ENCODE measurements at regions not wholly inside any gene's neighbourhood (a gene's known extent, or its start where the extent isn't known, plus 50 kb on each side); places are given as distances from the start of the nearest gene placed in this dataset.

DNA sequence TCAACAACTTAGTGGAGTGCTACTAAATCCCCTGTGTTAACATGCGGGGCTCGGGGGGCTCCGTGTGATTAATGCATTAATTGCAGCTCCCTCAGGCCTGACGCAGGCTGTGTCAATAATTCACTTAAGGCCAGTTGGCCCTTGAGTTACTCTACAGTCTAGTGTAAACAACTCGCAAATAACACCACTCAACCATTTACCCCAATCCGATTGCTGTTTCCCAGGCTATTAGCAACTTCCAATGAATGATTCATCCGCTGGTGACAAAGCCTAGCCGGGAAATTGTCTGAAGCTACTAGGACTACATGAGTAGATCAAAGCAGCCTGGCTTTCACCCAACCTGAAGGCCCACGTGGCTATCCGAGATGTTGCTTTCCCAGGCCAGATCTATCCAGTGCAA lies 121.3 kb upstream of the SOX14 start:
- Histone ChIP-seq H3K4me2 (ENCODE audit: control insufficient read depth, extremely low read depth, insufficient read depth, low read depth, low read length) (no peak overlapping the region), H3K9me3 (ENCODE audit: control insufficient read depth, low read depth, low read length) (no peaks in the 10 kb centered on the region), H2AFZ (ENCODE audit: control insufficient read depth, low read length) (no peak overlapping the region), H3K36me3 (ENCODE audit: control insufficient read depth in 2 of 2, extremely low read depth in 1 of 2, insufficient read depth in 2 of 2, low read length in 2 of 2) (no peaks in the 10 kb centered on the region), H3K9ac (ENCODE audit: control insufficient read depth, extremely low read depth, insufficient read depth, low read length) (no peak overlapping the region), H3K79me2 (ENCODE audit: control insufficient read depth, insufficient read depth, low read length) (no peaks in the 10 kb centered on the region), H3K27ac (ENCODE audit: control insufficient read depth, insufficient read depth, low read length) (no peak overlapping the region), H3K9me1 (ENCODE audit: control insufficient read depth, extremely low read depth, insufficient read depth, low read length) (no peaks in the 10 kb centered on the region), H3K4me1 (ENCODE audit: control insufficient read depth, extremely low read depth, insufficient read depth, low read length) (no peaks in the 10 kb centered on the region), H4K20me1 (ENCODE audit: control insufficient read depth, extremely low read depth, insufficient read depth, low read length) (no peaks in the 10 kb centered on the region), H3K27me3 (ENCODE audit: control insufficient read depth, extremely low read depth, insufficient read depth, low read length) (no peaks in the 10 kb centered on the region), H3K4me3 (ENCODE audit: control insufficient read depth in 2 of 3, extremely low read depth in 1 of 3, insufficient read depth in 2 of 3, low read depth in 1 of 3, low read length in 3 of 3) (no peak overlapping the region)
- DNase-seq (ENCODE audit: low read depth, low spot score) (no peak), FAIRE-seq (no peak)
- TF ChIP-seq, protein P1, sequence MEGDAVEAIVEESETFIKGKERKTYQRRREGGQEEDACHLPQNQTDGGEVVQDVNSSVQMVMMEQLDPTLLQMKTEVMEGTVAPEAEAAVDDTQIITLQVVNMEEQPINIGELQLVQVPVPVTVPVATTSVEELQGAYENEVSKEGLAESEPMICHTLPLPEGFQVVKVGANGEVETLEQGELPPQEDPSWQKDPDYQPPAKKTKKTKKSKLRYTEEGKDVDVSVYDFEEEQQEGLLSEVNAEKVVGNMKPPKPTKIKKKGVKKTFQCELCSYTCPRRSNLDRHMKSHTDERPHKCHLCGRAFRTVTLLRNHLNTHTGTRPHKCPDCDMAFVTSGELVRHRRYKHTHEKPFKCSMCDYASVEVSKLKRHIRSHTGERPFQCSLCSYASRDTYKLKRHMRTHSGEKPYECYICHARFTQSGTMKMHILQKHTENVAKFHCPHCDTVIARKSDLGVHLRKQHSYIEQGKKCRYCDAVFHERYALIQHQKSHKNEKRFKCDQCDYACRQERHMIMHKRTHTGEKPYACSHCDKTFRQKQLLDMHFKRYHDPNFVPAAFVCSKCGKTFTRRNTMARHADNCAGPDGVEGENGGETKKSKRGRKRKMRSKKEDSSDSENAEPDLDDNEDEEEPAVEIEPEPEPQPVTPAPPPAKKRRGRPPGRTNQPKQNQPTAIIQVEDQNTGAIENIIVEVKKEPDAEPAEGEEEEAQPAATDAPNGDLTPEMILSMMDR (optimal IDR thresholded peaks at IDR 0.05 in 1 of 3, IDR thresholded peaks at IDR 0.05 in 1 of 3, conservative IDR thresholded peaks at IDR 0.05 in 1 of 3; ENCODE audit: extremely low read depth in 1 of 3, insufficient read depth in 2 of 3, low read length in 3 of 3): no peak
- TF ChIP-seq EZH2 (IDR thresholded peaks at IDR 0.05; ENCODE audit: low read length): no peak
- dilution Hi-C loops (cut with MboI; ENCODE audit: extremely low pct_ligation_motif_present, low sequenced_read_pairs): no loop called here

DNA sequence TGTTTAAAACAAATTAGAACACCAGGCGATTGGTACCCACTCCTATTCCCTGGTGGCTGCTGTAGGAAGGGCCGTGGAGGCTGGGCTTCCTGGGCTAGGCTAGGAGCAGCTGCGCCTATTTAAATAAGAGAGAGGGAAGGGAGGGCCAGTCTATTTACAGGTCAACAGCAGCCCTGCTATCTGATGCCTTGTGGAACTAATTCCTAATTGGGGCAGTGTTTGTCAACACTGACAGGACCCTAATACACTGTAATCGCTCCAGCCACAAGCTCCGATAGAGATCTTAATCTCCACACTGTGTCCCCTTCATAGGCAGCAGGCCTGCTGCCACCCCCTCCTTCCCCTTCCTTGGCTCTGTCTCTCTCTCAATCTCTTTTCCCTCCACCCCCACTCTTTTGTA lies 116.9 kb upstream of the SOX14 start:
- dilution Hi-C loops (cut with MboI; ENCODE audit: extremely low pct_ligation_motif_present, low sequenced_read_pairs): no loop called here

More for the DNA sequence above, 116.9 kb upstream of the SOX14 start:
- Histone ChIP-seq H3K9me3 (ENCODE audit: control insufficient read depth, low read depth, low read length) (no peaks in the 10 kb centered on the region), H3K36me3 (ENCODE audit: control insufficient read depth in 2 of 2, extremely low read depth in 1 of 2, insufficient read depth in 2 of 2, low read length in 2 of 2) (no peaks in the 10 kb centered on the region), H4K20me1 (ENCODE audit: control insufficient read depth, extremely low read depth, insufficient read depth, low read length) (no peaks in the 10 kb centered on the region), H3K9me1 (ENCODE audit: control insufficient read depth, extremely low read depth, insufficient read depth, low read length) (no peaks in the 10 kb centered on the region), H3K79me2 (ENCODE audit: control insufficient read depth, insufficient read depth, low read length) (no peaks in the 10 kb centered on the region), H2AFZ (ENCODE audit: control insufficient read depth, low read length) (no peak overlapping the region), H3K4me1 (ENCODE audit: control insufficient read depth, extremely low read depth, insufficient read depth, low read length) (no peaks in the 10 kb centered on the region), H3K9ac (ENCODE audit: control insufficient read depth, extremely low read depth, insufficient read depth, low read length) (no peak overlapping the region), H3K27me3 (ENCODE audit: control insufficient read depth, extremely low read depth, insufficient read depth, low read length) (no peaks in the 10 kb centered on the region), H3K4me2 (ENCODE audit: control insufficient read depth, extremely low read depth, insufficient read depth, low read depth, low read length) (no peak overlapping the region), H3K4me3 (ENCODE audit: control insufficient read depth in 2 of 3, extremely low read depth in 1 of 3, insufficient read depth in 2 of 3, low read depth in 1 of 3, low read length in 3 of 3) (no peak overlapping the region), H3K27ac (ENCODE audit: control insufficient read depth, insufficient read depth, low read length) (no peak overlapping the region)
- TF ChIP-seq, protein P1 (optimal IDR thresholded peaks at IDR 0.05 in 1 of 3, IDR thresholded peaks at IDR 0.05 in 1 of 3, conservative IDR thresholded peaks at IDR 0.05 in 1 of 3; ENCODE audit: extremely low read depth in 1 of 3, insufficient read depth in 2 of 3, low read length in 3 of 3): no peak
- TF ChIP-seq EZH2 (IDR thresholded peaks at IDR 0.05; ENCODE audit: low read length): no peak
- no peak for DNase-seq (ENCODE audit: low read depth, low spot score)
- FAIRE-seq: no peak
